GM12872 (cell line): ENCODE measurements at regions not wholly inside any gene's neighbourhood (a gene's known extent, or its start where the extent isn't known, plus 50 kb on each side); places are given as distances from the start of the nearest gene placed in this dataset.

Experiments used
- TF ChIP-seq, protein P1 (sequence below): IDR thresholded peaks from 3 replicates; pipeline ENCODE4 v1.5.1; 2011; ENCODE audit warnings: low read depth, mild to moderate bottlenecking, low read length, moderate library complexity; ENCODE audit not compliant: insufficient read depth

DNA sequence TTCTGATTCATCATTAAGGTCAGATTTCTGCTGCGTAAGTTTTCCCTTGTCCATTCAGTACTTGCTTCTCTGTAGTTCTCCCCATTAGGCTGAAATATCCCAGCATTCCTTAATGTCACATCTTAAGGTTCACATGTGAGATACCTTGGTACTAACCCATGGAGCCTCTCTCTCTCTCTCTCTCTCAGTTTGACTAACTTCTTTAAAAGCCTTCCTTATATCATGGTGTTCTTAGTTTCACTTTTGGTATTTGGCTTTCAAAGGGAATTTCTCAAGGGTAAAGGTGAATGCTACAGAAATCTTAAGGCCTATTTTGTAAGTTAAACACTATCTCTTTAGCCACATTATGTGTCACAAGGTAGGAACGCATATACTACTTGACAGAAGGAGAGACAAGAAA is 427.3 kb upstream of the ZNF717 start:
- TF ChIP-seq, protein P1, sequence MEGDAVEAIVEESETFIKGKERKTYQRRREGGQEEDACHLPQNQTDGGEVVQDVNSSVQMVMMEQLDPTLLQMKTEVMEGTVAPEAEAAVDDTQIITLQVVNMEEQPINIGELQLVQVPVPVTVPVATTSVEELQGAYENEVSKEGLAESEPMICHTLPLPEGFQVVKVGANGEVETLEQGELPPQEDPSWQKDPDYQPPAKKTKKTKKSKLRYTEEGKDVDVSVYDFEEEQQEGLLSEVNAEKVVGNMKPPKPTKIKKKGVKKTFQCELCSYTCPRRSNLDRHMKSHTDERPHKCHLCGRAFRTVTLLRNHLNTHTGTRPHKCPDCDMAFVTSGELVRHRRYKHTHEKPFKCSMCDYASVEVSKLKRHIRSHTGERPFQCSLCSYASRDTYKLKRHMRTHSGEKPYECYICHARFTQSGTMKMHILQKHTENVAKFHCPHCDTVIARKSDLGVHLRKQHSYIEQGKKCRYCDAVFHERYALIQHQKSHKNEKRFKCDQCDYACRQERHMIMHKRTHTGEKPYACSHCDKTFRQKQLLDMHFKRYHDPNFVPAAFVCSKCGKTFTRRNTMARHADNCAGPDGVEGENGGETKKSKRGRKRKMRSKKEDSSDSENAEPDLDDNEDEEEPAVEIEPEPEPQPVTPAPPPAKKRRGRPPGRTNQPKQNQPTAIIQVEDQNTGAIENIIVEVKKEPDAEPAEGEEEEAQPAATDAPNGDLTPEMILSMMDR: no peak

- TF ChIP-seq, protein P1: no peak
Observed at GRCh38 chr3:76222201-76222600, 436.9 kb upstream of the ZNF717 start.

GRCh38 chr3:76231258-76231657 is 445.9 kb upstream of the ZNF717 start:
- TF ChIP-seq, protein P1: no peak

DNA sequence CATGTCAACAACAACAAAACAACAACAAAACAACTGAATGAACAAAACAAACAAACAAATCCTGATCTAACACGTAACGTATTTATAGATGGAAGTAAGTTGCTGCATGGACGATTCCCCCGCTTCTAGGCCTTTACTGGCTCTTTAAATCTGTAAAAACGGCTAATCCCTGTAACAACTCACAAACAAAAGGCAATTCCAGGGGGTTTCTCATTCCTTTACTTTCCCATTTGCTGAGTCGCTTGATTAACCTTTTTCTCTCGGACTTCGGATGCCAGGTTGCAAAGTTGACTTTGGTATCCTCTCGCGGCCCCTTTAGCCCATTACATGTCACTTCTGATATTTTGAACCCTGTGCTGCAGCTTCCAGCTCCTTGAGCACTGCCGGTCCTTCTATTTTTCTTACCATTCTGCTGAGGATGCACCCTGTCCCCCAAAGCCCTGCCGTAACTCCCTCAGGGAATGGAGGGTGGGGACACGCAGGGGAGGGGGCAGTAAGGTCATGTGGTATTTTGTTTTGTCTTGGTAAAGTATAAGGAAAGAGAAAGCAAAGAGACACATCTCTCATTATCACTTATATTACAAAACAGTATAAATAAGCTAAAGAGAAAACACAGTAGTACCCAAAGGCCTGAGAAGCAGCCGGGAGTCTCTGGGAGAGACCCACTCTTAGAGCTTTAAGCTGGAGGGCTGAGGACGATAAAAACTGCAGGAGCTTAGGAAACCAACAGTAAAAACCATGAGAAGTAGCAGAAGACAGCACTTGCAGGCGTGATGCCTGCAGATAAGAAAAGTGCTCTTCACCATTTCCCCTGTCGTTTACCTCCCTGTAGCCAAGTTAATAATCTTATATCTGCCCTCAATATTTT is 457.8 kb upstream of the ZNF717 start:
- TF ChIP-seq, protein P1: no peak

GRCh38 chr3:76245073-76245472 is 459.7 kb upstream of the ZNF717 start:
- TF ChIP-seq, protein P1: no peak

- TF ChIP-seq, protein P1: no peak
Observed at GRCh38 chr3:76245622-76246021, 460.3 kb upstream of the ZNF717 start.

- TF ChIP-seq, protein P1: no peak
Observed at GRCh38 chr3:76264496-76264895, 479.1 kb upstream of the ZNF717 start.
